DND-41 (cell line): ENCODE measurements at regions not wholly inside any gene's neighbourhood (a gene's known extent, or its start where the extent isn't known, plus 50 kb on each side); places are given as distances from the start of the nearest gene placed in this dataset.

Experiments
- ATAC-seq: fragments of 200-7000 bp; cut with Tn5 transposase; 3 replicates; pipeline ENCODE4 v1.9.1; 2021; ENCODE audit warnings: low read depth; ENCODE audit not compliant: insufficient read depth
- DNase-seq: peaks from one replicate; pipeline ENCODE4 v3.0.0-alpha.2; 2020
- H2AFZ ChIP-seq: 2 replicates; pipeline ENCODE4 v1.6.0; 2012; ENCODE audit warnings: low read depth, low read length
- H3K27ac ChIP-seq: 2 replicates; pipeline ENCODE4 v1.5.1; 2012; ENCODE audit warnings: low read length, inconsistent platforms
- H3K27me3 ChIP-seq: fragments of 200-600 bp; sonication (generic); 2 replicates; pipeline ENCODE4 v1.6.0; 2012; ENCODE audit warnings: low read length, mild to moderate bottlenecking, inconsistent platforms; ENCODE audit not compliant: insufficient read depth, poor library complexity
- H3K36me3 ChIP-seq: 2 replicates; pipeline ENCODE4 v1.5.1; 2012; ENCODE audit warnings: low read length, inconsistent platforms; ENCODE audit not compliant: insufficient read depth
- H3K4me1 ChIP-seq: 2 replicates; pipeline ENCODE4 v1.5.1; 2012; ENCODE audit warnings: mild to moderate bottlenecking, low read length; ENCODE audit not compliant: insufficient read depth
- H3K4me2 ChIP-seq: 2 replicates; pipeline ENCODE4 v1.6.0; 2012; ENCODE audit warnings: mild to moderate bottlenecking, moderate library complexity, low read length, inconsistent platforms; ENCODE audit not compliant: insufficient read depth
- H3K4me3 ChIP-seq, 2 experiments: fragments of 200-600 bp in 1 of 2; shearing (Covaris generic) in 1 of 2; 2 replicates each; pipeline ENCODE4 v1.5.1; 2012 to 2016; ENCODE audit warnings: inconsistent platforms in 2 of 2, low read length in 2 of 2, mild to moderate bottlenecking in 2 of 2, low read depth in 1 of 2, moderate library complexity in 1 of 2
- H3K79me2 ChIP-seq: 2 replicates; pipeline ENCODE4 v1.6.0; 2012; ENCODE audit warnings: low read length, inconsistent platforms; ENCODE audit not compliant: insufficient read depth
- H3K9ac ChIP-seq: 2 replicates; pipeline ENCODE4 v1.6.0; 2012; ENCODE audit warnings: low read depth, mild to moderate bottlenecking, inconsistent platforms, low read length, moderate library complexity
- H3K9me3 ChIP-seq: 2 replicates; pipeline ENCODE4 v1.5.1; 2012; ENCODE audit warnings: low read length, moderate library complexity, mild to moderate bottlenecking, inconsistent platforms; ENCODE audit not compliant: insufficient read depth, severe bottlenecking
- H4K20me1 ChIP-seq: 2 replicates; pipeline ENCODE4 v1.6.0; 2012; ENCODE audit warnings: low read length; ENCODE audit not compliant: insufficient read depth
- CTCF ChIP-seq: IDR thresholded peaks from 2 replicates; pipeline ENCODE4 v1.5.1; 2012; ENCODE audit warnings: borderline replicate concordance, low read length, moderate library complexity, mild to moderate bottlenecking; ENCODE audit not compliant: poor library complexity, severe bottlenecking; ENCODE audit errors: extremely low read depth
- EZH2 ChIP-seq: IDR thresholded peaks from 3 replicates; pipeline ENCODE4 v1.6.1; 2012; ENCODE audit warnings: borderline replicate concordance, low read depth, mild to moderate bottlenecking, moderate library complexity, low read length, inconsistent platforms; ENCODE audit not compliant: severe bottlenecking

- H3K9ac ChIP-seq = no peak overlapping the region
- no peaks in the 10 kb centered on the region for H3K27me3 ChIP-seq
- peaks cover 2% of the 10 kb centered on the region for H3K9me3 ChIP-seq
These were observed 256.5 kb upstream of the FAT1 start for GRCh38 chr4:186979961-186980745.

GRCh38 chr4:186981161-186981560 lies 257.5 kb upstream of the FAT1 start:
- no peaks in the 10 kb centered on the region for H3K27me3 ChIP-seq
- no peak overlapping the region for H3K27ac ChIP-seq
- H3K79me2 ChIP-seq = no peaks in the 10 kb centered on the region
- H3K9ac ChIP-seq = no peak overlapping the region
- H3K9me3 ChIP-seq = peaks cover 2% of the 10 kb centered on the region
- H4K20me1 ChIP-seq = no peaks in the 10 kb centered on the region
- no peak overlapping the region for H3K4me3 ChIP-seq
- no peaks in the 10 kb centered on the region for H3K4me1 ChIP-seq
- H2AFZ ChIP-seq = no peak overlapping the region
- no peaks in the 10 kb centered on the region for H3K36me3 ChIP-seq
- ATAC-seq (no peak), DNase-seq (no peak)
- no peak for TF ChIP-seq CTCF
- no peak for TF ChIP-seq EZH2
- no peak overlapping the region for H3K4me2 ChIP-seq

More at GRCh38 chr4:186979961-186980745, 256.5 kb upstream of the FAT1 start:
- DNase-seq = no peak
- no peak overlapping the region for H3K27ac ChIP-seq
- H2AFZ ChIP-seq = no peak overlapping the region
- no peaks in the 10 kb centered on the region for H3K36me3 ChIP-seq
- no peaks in the 10 kb centered on the region for H3K4me1 ChIP-seq
- no peaks in the 10 kb centered on the region for H3K79me2 ChIP-seq
- no peak overlapping the region for H3K4me3 ChIP-seq
- H3K4me2 ChIP-seq = no peak overlapping the region
- TF ChIP-seq CTCF (no peak), EZH2 (no peak)
- H4K20me1 ChIP-seq = no peaks in the 10 kb centered on the region
- no peak for ATAC-seq

GRCh38 chr4:186982160-186982559 lies 258.5 kb upstream of the FAT1 start:
- DNase-seq = no peak
- no peaks in the 10 kb centered on the region for H3K27me3 ChIP-seq
- no peaks in the 10 kb centered on the region for H3K79me2 ChIP-seq
- H3K9ac ChIP-seq = no peak overlapping the region
- no peak overlapping the region for H2AFZ ChIP-seq
- H3K27ac ChIP-seq = no peak overlapping the region
- TF ChIP-seq CTCF = no peak
- TF ChIP-seq EZH2 = no peak
- no peaks in the 10 kb centered on the region for H3K36me3 ChIP-seq
- H3K4me3 ChIP-seq = no peak overlapping the region
- no peaks in the 10 kb centered on the region for H3K4me1 ChIP-seq
- ATAC-seq = no peak
- H3K4me2 ChIP-seq = no peak overlapping the region
- H4K20me1 ChIP-seq = no peaks in the 10 kb centered on the region
- H3K9me3 ChIP-seq = peaks cover 2% of the 10 kb centered on the region
